OCI-LY7 (cell line): ENCODE measurements at regions not wholly inside any gene's neighbourhood (a gene's known extent, or its start where the extent isn't known, plus 50 kb on each side); places are given as distances from the start of the nearest gene placed in this dataset.

ENCODE experiments used
- BruUV-seq: library from RNA; stranded (reverse); fragments of 400-500 nt; replicated peaks from 2 replicates; lab custom pipeline; 2021; lab: Mats Ljungman, UMichigan
- CTCF ChIA-PET: fragments of 300-600 bp; sonication (Branson Sonifier 250); formaldehyde crosslinking; loops from one replicate; lab custom pipeline; 2022; ENCODE audit warnings: antibody characterized with exemption; ENCODE audit not compliant: unreplicated experiment; lab: Charles Lee
- POLR2A ChIA-PET: fragments of 300-600 bp; sonication (Branson Sonifier 250); formaldehyde crosslinking; loops from one replicate; lab custom pipeline; 2022; ENCODE audit warnings: antibody characterized with exemption; lab: Charles Lee
- DNase-seq: peaks from one replicate; pipeline ENCODE4 v3.0.0-alpha.2; 2015; ENCODE audit warnings: low spot score
- H2AFZ ChIP-seq: fragments of 200-600 bp; sonication (generic), shearing (Covaris generic); 2 replicates; pipeline ENCODE4 v1.6.1; 2014; ENCODE audit warnings: mild to moderate bottlenecking, antibody characterized with exemption, low read length, moderate library complexity
- H3K27ac ChIP-seq: fragments of 200-600 bp; sonication (generic); 2 replicates; pipeline ENCODE4 v1.5.1; 2014; ENCODE audit warnings: mixed run types, low read depth, mild to moderate bottlenecking, moderate library complexity, low read length, inconsistent platforms; ENCODE audit not compliant: poor library complexity, severe bottlenecking
- H3K36me3 ChIP-seq: fragments of 200-600 bp; sonication (generic); 2 replicates; pipeline ENCODE4 v1.6.1; 2014; ENCODE audit warnings: mild to moderate bottlenecking, antibody characterized with exemption, low read length, moderate library complexity, mixed read lengths; ENCODE audit not compliant: insufficient read depth
- H3K4me1 ChIP-seq: fragments of 200-600 bp; sonication (generic); 2 replicates; pipeline ENCODE4 v1.5.1; 2014; ENCODE audit warnings: mild to moderate bottlenecking, low read length; ENCODE audit not compliant: insufficient read depth, poor library complexity, severe bottlenecking
- H3K4me2 ChIP-seq: fragments of 200-600 bp; sonication (generic); 2 replicates; pipeline ENCODE4 v1.6.1; 2014; ENCODE audit warnings: mild to moderate bottlenecking, low read length
- H3K4me3 ChIP-seq: fragments of 200-600 bp; sonication (generic); 2 replicates; pipeline ENCODE4 v1.5.1; 2014; ENCODE audit warnings: mild to moderate bottlenecking, low read depth, low read length; ENCODE audit not compliant: poor library complexity, severe bottlenecking
- H3K79me2 ChIP-seq: fragments of 200-600 bp; sonication (generic); 2 replicates; pipeline ENCODE4 v1.6.1; 2016; ENCODE audit warnings: low read depth, mild to moderate bottlenecking, low read length, moderate library complexity, mixed read lengths; ENCODE audit not compliant: insufficient read depth
- H3K9me2 ChIP-seq: fragments of 200-600 bp; sonication (generic); 2 replicates; pipeline ENCODE4 v1.6.1; 2016; ENCODE audit warnings: mild to moderate bottlenecking, low read length, mixed read lengths; ENCODE audit not compliant: insufficient read depth
- H3K9me3 ChIP-seq: fragments of 200-600 bp; sonication (generic); 2 replicates; pipeline ENCODE4 v1.6.1; 2014; ENCODE audit warnings: mild to moderate bottlenecking, mixed run types, low read length, mixed read lengths
- H4K20me1 ChIP-seq: fragments of 200-600 bp; sonication (generic); 2 replicates; pipeline ENCODE4 v1.6.1; 2014; ENCODE audit warnings: mild to moderate bottlenecking, antibody characterized with exemption, low read length, moderate library complexity, mixed read lengths; ENCODE audit not compliant: insufficient read depth
- CTCF ChIP-seq: fragments of 200-600 bp; sonication (generic); conservative IDR thresholded peaks from 2 replicates; pipeline ENCODE4 v1.5.1; 2014; ENCODE audit warnings: mild to moderate bottlenecking, antibody characterized with exemption, low read length, moderate library complexity, mixed read lengths
- EZH2phosphoT487 ChIP-seq: fragments of 200-600 bp; sonication (generic); IDR thresholded peaks from 2 replicates; pipeline ENCODE4 v1.6.1; 2018; ENCODE audit warnings: low read depth, borderline replicate concordance, mild to moderate bottlenecking, mixed run types, antibody characterized with exemption, low read length, moderate library complexity, mixed read lengths
- intact Hi-C: fragments of 100-400 bp; cut with micrococcal nuclease; formaldehyde crosslinking; loops from one replicate; pipeline ENCODE4 v1.10.0; 2022; ENCODE audit not compliant: unreplicated experiment

GRCh38 chr3:187590861-187591576 is 79.2 kb downstream of the SST start:
- no peak for DNase-seq
- TF ChIP-seq CTCF (no peak), EZH2phosphoT487 (no peak)
- Histone ChIP-seq H4K20me1 (no peaks in the 10 kb centered on the region), H3K4me1 (no peaks in the 10 kb centered on the region), H2AFZ (no peak overlapping the region), H3K36me3 (no peaks in the 10 kb centered on the region), H3K4me2 (no peak overlapping the region), H3K9me2 (no peaks in the 10 kb centered on the region), H3K4me3 (no peak overlapping the region), H3K79me2 (no peaks in the 10 kb centered on the region), H3K9me3 (no peaks in the 10 kb centered on the region), H3K27ac (no peak overlapping the region)
- ChIA-PET CTCF (no interaction called here), POLR2A (interaction anchor here (0.7 kb wide), 1 partner anchor 1624 kb away, joined by 4 read pairs; no protein-coding TSS in a partner anchor)
- no TSS peak for BruUV-seq
- intact Hi-C loops = no loop called here

DNA sequence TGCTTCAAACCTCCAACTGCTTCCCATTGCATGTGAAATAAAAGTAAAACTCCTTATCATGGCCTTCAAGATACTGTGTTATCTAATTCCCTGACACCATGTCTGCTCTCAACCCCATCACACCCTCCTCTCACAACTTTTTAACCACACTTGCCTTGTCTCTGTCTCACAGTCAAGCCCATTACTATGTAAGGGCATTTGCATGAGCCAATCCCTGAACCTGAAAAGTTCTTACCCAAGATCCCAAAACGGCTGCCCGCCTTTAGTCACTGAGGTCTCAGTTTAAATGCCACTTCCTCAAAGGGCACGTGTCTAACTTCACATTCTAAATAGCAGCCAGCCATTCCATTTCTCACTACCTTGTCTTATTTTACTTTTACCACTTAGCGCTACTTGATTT is 83.1 kb downstream of the SST start:
- intact Hi-C loops = no loop called here
- POLR2A ChIA-PET = no interaction called here
- H3K4me1 ChIP-seq = no peaks in the 10 kb centered on the region

More for the DNA sequence above, 83.1 kb downstream of the SST start:
- TF ChIP-seq CTCF (no peak), EZH2phosphoT487 (no peak)
- H4K20me1 ChIP-seq = no peaks in the 10 kb centered on the region
- H3K9me3 ChIP-seq = no peaks in the 10 kb centered on the region
- no peaks in the 10 kb centered on the region for H3K9me2 ChIP-seq
- H3K27ac ChIP-seq = no peak overlapping the region
- DNase-seq = no peak
- no peak overlapping the region for H3K4me3 ChIP-seq
- no peak overlapping the region for H2AFZ ChIP-seq
- CTCF ChIA-PET = no interaction called here
- H3K79me2 ChIP-seq = no peaks in the 10 kb centered on the region
- H3K36me3 ChIP-seq = no peaks in the 10 kb centered on the region
- no peak overlapping the region for H3K4me2 ChIP-seq
- no TSS peak for BruUV-seq
